Adipocyte (in vitro differentiated cells): ENCODE measurements at regions not wholly inside any gene's neighbourhood (a gene's known extent, or its start where the extent isn't known, plus 50 kb on each side); places are given as distances from the start of the nearest gene placed in this dataset.
"Not testable (repeated sequence)": the region's sequence is repeated elsewhere in the genome, so short reads cannot be mapped to it uniquely, and the experiment has no call there.

Experiments
- DNase-seq: peaks from one replicate; pipeline ENCODE4 v3.0.0-alpha.2; 2015; ENCODE audit warnings: low read depth
- H3K27me3 ChIP-seq: replicated peaks from 2 replicates; pipeline ENCODE4 v1.7.0; 2013; ENCODE audit warnings: mild to moderate bottlenecking, low read length, moderate library complexity; ENCODE audit not compliant: control insufficient read depth, insufficient read depth
- H3K36me3 ChIP-seq: 2 replicates; pipeline ENCODE4 v1.7.0; 2013; ENCODE audit warnings: low read length, mild to moderate bottlenecking, moderate library complexity; ENCODE audit not compliant: control insufficient read depth, insufficient read depth, severe bottlenecking
- H3K4me1 ChIP-seq: 2 replicates; pipeline ENCODE4 v1.7.0; 2013; ENCODE audit warnings: mild to moderate bottlenecking, low read length, moderate library complexity; ENCODE audit not compliant: control insufficient read depth, insufficient read depth
- H3K4me3 ChIP-seq: 2 replicates; pipeline ENCODE4 v1.7.0; 2013; ENCODE audit warnings: mild to moderate bottlenecking, low read length, moderate library complexity
- H3K9ac ChIP-seq: 2 replicates; pipeline ENCODE4 v1.7.0; 2013; ENCODE audit warnings: mild to moderate bottlenecking, low read length, moderate library complexity
- H3K9me3 ChIP-seq: 2 replicates; pipeline ENCODE4 v1.7.0; 2013; ENCODE audit warnings: mild to moderate bottlenecking, low read length, moderate library complexity; ENCODE audit not compliant: control insufficient read depth

- H3K9me3 ChIP-seq, H3K9ac ChIP-seq, H3K4me1 ChIP-seq, DNase-seq, H3K36me3 ChIP-seq, H3K4me3 ChIP-seq, H3K27me3 ChIP-seq: not testable (repeated sequence)
Observed at GRCh38 chr3:193069732-193070131, 152.1 kb upstream of the MB21D2 start.

- peaks cover 21% of the 10 kb centered on the region for H3K9me3 ChIP-seq
- H3K9ac ChIP-seq: no peak overlapping the region
- H3K36me3 ChIP-seq: no peaks in the 10 kb centered on the region
- no peak for DNase-seq
- H3K4me1 ChIP-seq: no peaks in the 10 kb centered on the region
- no peaks in the 10 kb centered on the region for H3K27me3 ChIP-seq
- no peak overlapping the region for H3K4me3 ChIP-seq
Observed at GRCh38 chr3:193078996-193079753, 161.5 kb upstream of the MB21D2 start.

DNA sequence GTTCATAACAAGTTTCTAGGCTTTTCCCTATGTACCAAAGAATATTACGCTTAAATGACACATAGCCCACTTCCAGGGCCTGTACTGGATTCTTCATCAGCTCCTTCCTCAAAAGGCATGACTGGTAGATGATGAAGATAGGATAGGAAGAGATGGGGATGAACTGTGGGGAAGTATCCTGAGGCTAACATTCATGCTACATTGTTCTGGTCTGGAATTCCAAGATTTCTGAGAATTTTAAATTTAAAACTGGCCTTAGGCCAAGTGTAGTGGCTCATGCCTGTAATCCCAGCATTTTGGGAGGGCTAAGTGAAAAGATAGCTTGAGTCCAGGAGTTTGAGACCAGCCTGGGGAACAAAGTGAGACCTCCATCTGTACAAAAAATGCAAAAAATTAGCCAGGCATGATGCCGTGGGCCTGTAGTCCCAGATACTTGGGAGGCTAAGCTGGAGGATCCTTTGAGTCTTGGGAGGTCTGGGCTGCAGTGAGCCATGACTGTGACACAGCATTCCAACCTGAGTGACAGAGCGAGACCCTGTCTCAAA lies 160.1 kb upstream of the PLAAT1 start:
- Histone ChIP-seq H3K9me3 (peaks cover 21% of the 10 kb centered on the region), H3K36me3 (no peaks in the 10 kb centered on the region), H3K9ac (no peak overlapping the region), H3K4me3 (no peak overlapping the region), H3K4me1 (no peaks in the 10 kb centered on the region), H3K27me3 (no peaks in the 10 kb centered on the region)
- DNase-seq: no peak

DNA sequence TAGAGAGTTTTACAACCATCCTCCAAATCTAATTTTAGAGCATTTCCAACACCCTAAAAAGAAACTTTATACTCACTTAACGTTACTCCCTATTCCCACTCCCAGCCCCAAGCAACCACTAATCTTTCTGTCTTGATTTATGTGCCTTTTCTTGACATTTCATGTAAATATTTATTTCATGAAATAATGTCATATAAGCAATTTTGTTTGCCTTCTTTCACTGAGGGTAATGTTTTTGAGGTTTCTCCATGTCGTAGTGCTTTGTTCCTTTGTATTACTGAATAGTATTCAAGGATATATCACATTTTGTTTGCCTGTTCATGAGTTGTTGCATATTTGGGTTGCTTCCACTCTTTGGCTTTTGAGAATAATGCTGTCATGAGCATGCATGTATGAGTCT lies 155.4 kb upstream of the PLAAT1 start:
- Histone ChIP-seq H3K4me3 (no peak overlapping the region), H3K36me3 (no peaks in the 10 kb centered on the region), H3K9me3 (peaks cover 21% of the 10 kb centered on the region), H3K27me3 (no peaks in the 10 kb centered on the region), H3K9ac (no peak overlapping the region), H3K4me1 (no peaks in the 10 kb centered on the region)
- no peak for DNase-seq

- DNase-seq: no peak
- peaks cover 21% of the 10 kb centered on the region for H3K9me3 ChIP-seq
- H3K4me1 ChIP-seq: no peaks in the 10 kb centered on the region
- no peak overlapping the region for H3K4me3 ChIP-seq
- H3K9ac ChIP-seq: no peak overlapping the region
- no peaks in the 10 kb centered on the region for H3K36me3 ChIP-seq
- no peaks in the 10 kb centered on the region for H3K27me3 ChIP-seq
Observed at GRCh38 chr3:193086681-193087080, 154.3 kb upstream of the PLAAT1 start.

GRCh38 chr3:193087336-193087735 lies 153.7 kb upstream of the PLAAT1 start:
- H3K4me3 ChIP-seq: no peak overlapping the region
- H3K27me3 ChIP-seq: no peaks in the 10 kb centered on the region
- no peak overlapping the region for H3K9ac ChIP-seq
- peaks cover 18% of the 10 kb centered on the region for H3K9me3 ChIP-seq
- H3K4me1 ChIP-seq: no peaks in the 10 kb centered on the region
- H3K36me3 ChIP-seq: no peaks in the 10 kb centered on the region
- no peak for DNase-seq

- Histone ChIP-seq H3K9ac (no peak overlapping the region), H3K9me3 (no peaks in the 10 kb centered on the region), H3K36me3 (no peaks in the 10 kb centered on the region), H3K4me3 (no peak overlapping the region), H3K4me1 (no peaks in the 10 kb centered on the region), H3K27me3 (no peaks in the 10 kb centered on the region)
- no peak for DNase-seq
Observed at GRCh38 chr3:193095366-193095765, 145.7 kb upstream of the PLAAT1 start.

DNA sequence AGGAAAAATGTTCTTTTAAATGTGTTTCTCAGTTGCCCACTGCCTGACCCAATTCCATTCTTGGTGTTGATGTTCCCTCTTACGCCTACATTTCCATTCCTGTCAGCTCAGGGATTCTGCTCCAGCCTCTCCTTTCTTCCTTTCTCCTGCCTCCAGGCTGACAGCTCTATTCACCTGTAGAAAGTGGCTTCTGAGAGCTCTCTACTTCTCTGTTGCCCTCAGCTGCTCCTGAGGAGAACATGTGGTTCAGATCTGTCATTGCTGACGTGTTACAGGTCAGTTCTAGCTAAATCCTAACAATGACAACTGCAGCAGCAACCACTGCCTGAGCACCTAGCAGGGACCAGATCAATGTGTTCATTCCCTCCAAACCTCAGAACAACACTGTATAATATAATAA lies 144.9 kb upstream of the PLAAT1 start:
- no peak overlapping the region for H3K9ac ChIP-seq
- peaks cover 2% of the 10 kb centered on the region for H3K9me3 ChIP-seq
- no peaks in the 10 kb centered on the region for H3K27me3 ChIP-seq
- no peak overlapping the region for H3K4me3 ChIP-seq
- no peaks in the 10 kb centered on the region for H3K4me1 ChIP-seq
- DNase-seq: no peak
- H3K36me3 ChIP-seq: no peaks in the 10 kb centered on the region

- no peak overlapping the region for H3K4me3 ChIP-seq
- H3K9ac ChIP-seq: no peak overlapping the region
- H3K27me3 ChIP-seq: no peaks in the 10 kb centered on the region
- no peak for DNase-seq
- peaks cover 5% of the 10 kb centered on the region for H3K9me3 ChIP-seq
- H3K36me3 ChIP-seq: no peaks in the 10 kb centered on the region
- no peaks in the 10 kb centered on the region for H3K4me1 ChIP-seq
Observed at GRCh38 chr3:193114431-193115340, 126.3 kb upstream of the PLAAT1 start.

DNA sequence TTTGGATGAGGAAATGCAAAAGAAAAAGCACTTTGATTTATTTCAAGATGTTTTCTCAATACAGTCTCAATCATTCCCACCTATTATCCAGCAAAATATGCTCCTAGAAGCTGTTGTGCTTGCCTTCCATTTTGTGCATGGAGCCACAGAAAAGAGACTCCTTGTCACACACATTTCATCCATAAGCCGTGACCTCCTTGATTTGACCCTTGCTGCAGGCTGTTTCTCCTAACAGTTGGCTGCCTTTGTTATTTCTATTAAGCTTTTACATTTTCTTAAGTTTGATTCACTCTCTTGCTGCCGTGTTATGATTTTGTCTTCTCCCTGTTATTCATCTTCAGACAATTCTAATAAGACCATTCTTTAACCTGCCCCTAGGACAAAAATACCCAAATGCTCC lies 124.2 kb upstream of the PLAAT1 start:
- Histone ChIP-seq H3K4me1 (no peaks in the 10 kb centered on the region), H3K9me3 (peaks cover 5% of the 10 kb centered on the region), H3K4me3 (no peak overlapping the region), H3K9ac (no peak overlapping the region), H3K36me3 (no peaks in the 10 kb centered on the region), H3K27me3 (no peaks in the 10 kb centered on the region)
- DNase-seq: no peak

DNA sequence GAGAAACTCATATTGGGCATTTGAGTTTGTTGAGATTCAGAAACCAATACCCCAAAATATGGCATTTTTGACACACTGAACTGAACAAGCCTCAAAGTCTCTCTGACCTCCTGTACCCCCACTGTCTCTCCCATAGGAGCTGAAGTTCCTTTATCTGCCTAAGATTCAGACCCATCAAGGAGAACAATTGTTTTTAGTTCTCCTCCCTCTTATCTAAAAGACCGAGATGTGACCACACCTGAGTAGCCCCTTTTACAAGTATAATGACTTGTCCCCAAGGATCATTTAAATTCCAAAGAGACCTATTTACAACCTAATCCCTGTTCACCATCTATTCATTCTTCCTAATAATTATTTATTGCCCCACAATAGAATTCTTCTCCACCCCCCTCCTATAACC lies 122.1 kb upstream of the PLAAT1 start:
- H3K9me3 ChIP-seq: peaks cover 5% of the 10 kb centered on the region
- H3K4me3 ChIP-seq: no peak overlapping the region
- H3K36me3 ChIP-seq: no peaks in the 10 kb centered on the region
- no peaks in the 10 kb centered on the region for H3K4me1 ChIP-seq
- peaks cover 9% of the 10 kb centered on the region for H3K27me3 ChIP-seq
- DNase-seq: no peak
- H3K9ac ChIP-seq: no peak overlapping the region
